ENCODE measurements at regions not wholly inside any gene's neighbourhood (a gene's known extent, or its start where the extent isn't known, plus 50 kb on each side); places are given as distances from the start of the nearest gene placed in this dataset.

- Histone ChIP-seq H3K4me1 (ENCODE audit: control insufficient read depth, extremely low read depth, insufficient read depth, low read length) (no peaks in the 10 kb centered on the region), H4K20me1 (replicated peaks; ENCODE audit: control insufficient read depth, extremely low read depth, insufficient read depth, low read length) (no peaks in the 10 kb centered on the region), H3K9me1 (replicated peaks; ENCODE audit: control insufficient read depth, extremely low read depth, insufficient read depth, low read length) (no peaks in the 10 kb centered on the region), H3K9me3 (replicated peaks; ENCODE audit: control insufficient read depth, insufficient read depth, low read length) (peaks cover 8% of the 10 kb centered on the region), H3K27me3 (ENCODE audit: control insufficient read depth in 2 of 2, insufficient read depth in 2 of 2, low read length in 2 of 2) (no peaks in the 10 kb centered on the region), H2AFZ (ENCODE audit: low read depth, low read length) (no peak overlapping the region), H3K4me2 (ENCODE audit: insufficient read depth, low read length) (no peak overlapping the region), H3K9ac (replicated peaks; ENCODE audit: extremely low read depth, insufficient read depth, low read length) (no peak overlapping the region), H3K79me2 (ENCODE audit: control insufficient read depth, insufficient read depth, low read length) (no peaks in the 10 kb centered on the region), H3K4me3 (replicated peaks in 1 of 3; ENCODE audit: insufficient read depth in 1 of 3, low read depth in 1 of 3, low read length in 3 of 3) (no peak overlapping the region), H3K27ac (ENCODE audit: insufficient read depth, low read depth, low read length) (no peak overlapping the region), H3K36me3 (ENCODE audit: control insufficient read depth in 2 of 2, extremely low read depth in 1 of 2, insufficient read depth in 2 of 2, low read length in 2 of 2) (no peaks in the 10 kb centered on the region)
- POLR2A ChIA-PET: no interaction called here
- CTCF ChIA-PET: no interaction called here
- TF ChIP-seq MYC (IDR thresholded peaks at IDR 0.05; ENCODE audit: low read depth, low read length): no peak
- intact Hi-C loops (cut with micrococcal nuclease) (no loop called here), dilution Hi-C loops (cut with MboI; ENCODE audit: extremely low pct_ligation_motif_present, low sequenced_read_pairs) (no loop called here)
- FAIRE-seq (no peak), DNase-seq (ENCODE audit: low read depth, low spot score) (no peak)
- BruUV-seq (replicated peaks): no TSS peak
These were observed 938.3 kb upstream of the PTPRD start for GRCh38 chr9:11551106-11551505.

GRCh38 chr9:11558043-11558442 lies 945.2 kb upstream of the PTPRD start:
- intact Hi-C loops (cut with micrococcal nuclease): no loop called here
- Histone ChIP-seq H4K20me1 (replicated peaks; ENCODE audit: control insufficient read depth, extremely low read depth, insufficient read depth, low read length) (no peaks in the 10 kb centered on the region), H3K4me1 (ENCODE audit: control insufficient read depth, extremely low read depth, insufficient read depth, low read length) (no peaks in the 10 kb centered on the region), H3K4me3 (replicated peaks in 1 of 3; ENCODE audit: insufficient read depth in 1 of 3, low read depth in 1 of 3, low read length in 3 of 3) (no peak overlapping the region), H3K4me2 (ENCODE audit: insufficient read depth, low read length) (no peak overlapping the region), H3K27me3 (ENCODE audit: control insufficient read depth in 2 of 2, insufficient read depth in 2 of 2, low read length in 2 of 2) (no peaks in the 10 kb centered on the region), H3K9ac (replicated peaks; ENCODE audit: extremely low read depth, insufficient read depth, low read length) (no peak overlapping the region), H2AFZ (ENCODE audit: low read depth, low read length) (no peak overlapping the region), H3K27ac (ENCODE audit: insufficient read depth, low read depth, low read length) (no peak overlapping the region), H3K36me3 (ENCODE audit: control insufficient read depth in 2 of 2, extremely low read depth in 1 of 2, insufficient read depth in 2 of 2, low read length in 2 of 2) (no peaks in the 10 kb centered on the region), H3K79me2 (ENCODE audit: control insufficient read depth, insufficient read depth, low read length) (no peaks in the 10 kb centered on the region), H3K9me1 (replicated peaks; ENCODE audit: control insufficient read depth, extremely low read depth, insufficient read depth, low read length) (no peaks in the 10 kb centered on the region), H3K9me3 (replicated peaks; ENCODE audit: control insufficient read depth, insufficient read depth, low read length) (peaks cover 1% of the 10 kb centered on the region)
- DNase-seq (ENCODE audit: low read depth, low spot score): no peak
- no TSS peak for BruUV-seq (replicated peaks)
- FAIRE-seq: no peak
- TF ChIP-seq GATA2 (IDR thresholded peaks at IDR 0.05; ENCODE audit: insufficient read depth, insufficient read length, low read depth, low read length) (no peak), POLR2AphosphoS5 (IDR thresholded peaks at IDR 0.05; ENCODE audit: insufficient read depth, low read depth, low read length) (no peak), EZH2 (IDR thresholded peaks at IDR 0.05; ENCODE audit: borderline replicate concordance, low read depth, low read length, severe bottlenecking) (no peak), JUN (IDR thresholded peaks at IDR 0.05; ENCODE audit: borderline replicate concordance, insufficient read depth, insufficient read length, low read depth) (no peak), MYC (IDR thresholded peaks at IDR 0.05; ENCODE audit: low read depth, low read length) (no peak), FOS (IDR thresholded peaks at IDR 0.05; ENCODE audit: borderline replicate concordance, insufficient read depth, low read length) (no peak), MAX (IDR thresholded peaks at IDR 0.05; ENCODE audit: insufficient read depth, insufficient read length) (no peak), CTCF (IDR thresholded peaks at IDR 0.05; ENCODE audit: extremely low read depth in 1 of 2, insufficient read depth in 1 of 2, low read depth in 1 of 2, low read length in 2 of 2) (no peak)
- dilution Hi-C loops (cut with MboI; ENCODE audit: extremely low pct_ligation_motif_present, low sequenced_read_pairs): no loop called here
- POLR2A ChIA-PET: no interaction called here
- CTCF ChIA-PET: no interaction called here
